LNCaP clone FGC (cell line): ENCODE measurements at regions not wholly inside any gene's neighbourhood (a gene's known extent, or its start where the extent isn't known, plus 50 kb on each side); places are given as distances from the start of the nearest gene placed in this dataset.

ENCODE experiments used
- DNase-seq: peaks from one replicate; pipeline ENCODE4 v3.0.0-alpha.2; 2011; ENCODE audit warnings: low read depth
- H3K4me3 ChIP-seq: 2 replicates; pipeline ENCODE4 v1.5.1; 2011; ENCODE audit warnings: mild to moderate bottlenecking, low read depth, low read length, control low read depth
- CTCF ChIP-seq: IDR thresholded peaks from 2 replicates; pipeline ENCODE4 v1.5.1; 2012; ENCODE audit warnings: mild to moderate bottlenecking; ENCODE audit not compliant: control insufficient read depth, insufficient read depth; ENCODE audit errors: extremely low read depth

GRCh38 chr20:57075603-57076002 is 190.8 kb downstream of the BMP7 start:
- TF ChIP-seq CTCF, result no peak
- H3K4me3 ChIP-seq, result no peak overlapping the region
- DNase-seq, result no peak

GRCh38 chr20:57076152-57076652 is 190.2 kb downstream of the BMP7 start:
- TF ChIP-seq CTCF, result no peak
- DNase-seq, result no peak
- no peak overlapping the region for H3K4me3 ChIP-seq

- TF ChIP-seq CTCF, result no peak
- no peak for DNase-seq
- H3K4me3 ChIP-seq, result no peak overlapping the region
Observed at GRCh38 chr20:57076951-57077350, 189.5 kb downstream of the BMP7 start.

- H3K4me3 ChIP-seq, result no peak overlapping the region
- no peak for TF ChIP-seq CTCF
- DNase-seq, result no peak
Observed at GRCh38 chr20:57078116-57078515, 188.3 kb downstream of the BMP7 start.

GRCh38 chr20:57079031-57080005 is 187.1 kb downstream of the BMP7 start:
- H3K4me3 ChIP-seq, result no peak overlapping the region
- TF ChIP-seq CTCF, result no peak
- no peak for DNase-seq

- DNase-seq, result no peak
Observed at GRCh38 chr20:57080796-57081195, 185.6 kb downstream of the BMP7 start.

More at GRCh38 chr20:57080796-57081195, 185.6 kb downstream of the BMP7 start:
- no peak overlapping the region for H3K4me3 ChIP-seq
- TF ChIP-seq CTCF, result no peak
